ENCODE measurements at regions not wholly inside any gene's neighbourhood (a gene's known extent, or its start where the extent isn't known, plus 50 kb on each side); places are given as distances from the start of the nearest gene placed in this dataset.
"Not testable (repeated sequence)": the region's sequence is repeated elsewhere in the genome, so short reads cannot be mapped to it uniquely, and the experiment has no call there.

GRCh38 chr14:71557351-71557750, 374.9 kb upstream of the RGS6 start:
- H3K9me3 Mint-ChIP-seq: no peaks in the 10 kb centered on the region
- H3K4me3 Mint-ChIP-seq: no peak overlapping the region
- intact Hi-C loops (cut with micrococcal nuclease): no loop called here
- H3K9me3 ChIP-seq (ENCODE audit: control insufficient read depth, insufficient read depth, low read length): no peaks in the 10 kb centered on the region
- peak overlapping the region; percentile 96 to 100 for H3K27ac Mint-ChIP-seq
- H3K4me3 ChIP-seq (ENCODE audit: low read length): no peak overlapping the region
- no peaks in the 10 kb centered on the region for H3K27me3 Mint-ChIP-seq (ENCODE audit: low read depth in 2 of 2)
- ATAC-seq (no peak), DNase-seq (peak in 1 of 2 donors; percentile 27)
- no peaks in the 10 kb centered on the region for H3K27me3 ChIP-seq (ENCODE audit: control insufficient read depth, insufficient read depth, low read length)
- no peak for TF ChIP-seq CTCF (IDR thresholded peaks at IDR 0.05)
- H3K27ac ChIP-seq (ENCODE audit: low read length): no peak overlapping the region
- no CpG with 5 or more reads among the region's 2 CpGs for WGBS (ENCODE audit: insufficient coverage)
- peaks cover 32 to 34% of the 10 kb centered on the region in 2 donors for H3K4me1 Mint-ChIP-seq
- H3K36me3 ChIP-seq (ENCODE audit: control insufficient read depth, insufficient read depth, low read length): no peaks in the 10 kb centered on the region
- peaks cover 9% of the 10 kb centered on the region for H3K4me1 ChIP-seq (ENCODE audit: control insufficient read depth, insufficient read depth, low read length)
- peaks cover 6% of the 10 kb centered on the region for H3K36me3 Mint-ChIP-seq

GRCh38 chr14:71558943-71559342, 373.3 kb upstream of the RGS6 start:
- ATAC-seq; H3K36me3 ChIP-seq (ENCODE audit: control insufficient read depth, insufficient read depth, low read length); H3K27ac ChIP-seq (ENCODE audit: low read length); H3K4me1 ChIP-seq (ENCODE audit: control insufficient read depth, insufficient read depth, low read length); H3K9me3 ChIP-seq (ENCODE audit: control insufficient read depth, insufficient read depth, low read length); H3K36me3 Mint-ChIP-seq; DNase-seq; H3K4me3 Mint-ChIP-seq; H3K27me3 Mint-ChIP-seq (ENCODE audit: low read depth in 2 of 2); intact Hi-C loops (cut with micrococcal nuclease); H3K4me3 ChIP-seq (ENCODE audit: low read length); H3K27me3 ChIP-seq (ENCODE audit: control insufficient read depth, insufficient read depth, low read length); H3K9me3 Mint-ChIP-seq: not testable (repeated sequence)
- WGBS (ENCODE audit: insufficient coverage): 99% methylated on average over 10 of the region's 10 CpGs
- Mint-ChIP-seq H3K27ac (peak overlapping the region in 1 of 2 donors; percentile 65), H3K4me1 (peaks cover 32 to 34% of the 10 kb centered on the region in 2 donors)

DNA sequence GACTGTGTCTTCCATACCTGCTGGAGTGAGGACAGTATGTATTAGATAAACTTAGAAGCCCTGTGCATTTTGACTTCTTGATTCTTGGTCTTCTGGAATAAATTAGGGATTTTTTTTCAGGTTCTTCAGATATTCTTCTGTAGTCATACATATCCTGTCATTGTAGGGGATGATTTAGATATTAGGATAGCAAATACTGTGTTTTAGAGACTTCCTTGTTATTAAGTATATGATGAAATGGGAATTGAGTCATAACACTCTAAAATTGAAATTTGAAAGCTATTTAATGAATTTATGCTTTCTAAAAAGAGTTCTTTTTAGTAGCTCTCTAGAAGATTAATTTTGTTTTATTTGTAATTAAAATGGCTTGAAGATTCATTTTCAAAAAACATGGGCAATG, 371.5 kb upstream of the RGS6 start:
- no peak for TF ChIP-seq CTCF (IDR thresholded peaks at IDR 0.05)

DNA sequence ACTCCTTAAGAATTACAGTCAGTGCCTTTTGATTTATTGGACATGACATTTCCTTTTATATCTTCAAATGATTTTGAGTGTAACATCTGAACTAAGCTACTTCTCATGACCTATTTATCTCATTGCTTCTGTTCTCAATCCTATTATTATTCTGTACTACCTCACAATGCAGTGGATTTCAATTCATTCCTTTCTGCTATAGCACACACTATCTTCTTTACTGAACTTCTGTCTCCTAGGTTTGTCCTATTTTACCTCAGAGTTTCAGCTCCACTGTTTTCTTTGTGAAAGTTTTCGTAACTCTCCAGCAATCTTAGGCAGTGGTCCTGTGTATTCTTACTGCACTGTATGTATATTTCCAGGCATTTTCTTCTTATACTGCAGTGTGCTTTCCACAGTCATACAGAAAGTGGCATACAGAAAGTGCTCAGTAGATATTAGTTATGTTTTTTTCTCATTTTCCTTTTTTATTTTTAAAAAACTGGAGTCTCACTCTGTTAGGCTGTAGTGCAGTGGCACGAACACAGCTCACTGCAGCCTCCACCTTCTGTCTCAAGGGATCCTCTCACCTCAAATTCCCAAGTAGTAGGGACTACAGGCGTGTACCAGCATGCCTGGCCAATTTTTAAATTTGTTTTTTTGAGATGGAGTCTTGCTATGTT, 368.6 kb upstream of the RGS6 start:
- H3K4me1 ChIP-seq (ENCODE audit: control insufficient read depth, insufficient read depth, low read length): peaks cover 2% of the 10 kb centered on the region
- no peaks in the 10 kb centered on the region for H3K9me3 ChIP-seq (ENCODE audit: control insufficient read depth, insufficient read depth, low read length)
- Mint-ChIP-seq H3K27ac (peak overlapping the region; percentile 0 to 2), H3K9me3 (no peaks in the 10 kb centered on the region), H3K36me3 (no peaks in the 10 kb centered on the region), H3K4me1 (peaks cover 11 to 18% of the 10 kb centered on the region in 2 donors), H3K27me3 (ENCODE audit: low read depth in 2 of 2) (no peaks in the 10 kb centered on the region), H3K4me3 (no peak overlapping the region)
- no peak for ATAC-seq
- no peak overlapping the region for H3K4me3 ChIP-seq (ENCODE audit: low read length)
- H3K27ac ChIP-seq (ENCODE audit: low read length): no peak overlapping the region
- DNase-seq: no peak
- no peaks in the 10 kb centered on the region for H3K27me3 ChIP-seq (ENCODE audit: control insufficient read depth, insufficient read depth, low read length)
- no peaks in the 10 kb centered on the region for H3K36me3 ChIP-seq (ENCODE audit: control insufficient read depth, insufficient read depth, low read length)
- 55% methylated on average over 3 of the region's 3 CpGs for WGBS (ENCODE audit: insufficient coverage)
- intact Hi-C loops (cut with micrococcal nuclease): no loop called here
- TF ChIP-seq CTCF (IDR thresholded peaks at IDR 0.05): no peak

More for the DNA sequence above, 371.5 kb upstream of the RGS6 start:
- H3K4me3 ChIP-seq (ENCODE audit: low read length): no peak overlapping the region
- Mint-ChIP-seq H3K27ac (peak overlapping the region in 1 of 2 donors; percentile 41), H3K9me3 (no peaks in the 10 kb centered on the region), H3K4me1 (peaks cover 22% of the 10 kb centered on the region in 2 donors), H3K4me3 (no peak overlapping the region), H3K27me3 (ENCODE audit: low read depth in 2 of 2) (no peaks in the 10 kb centered on the region), H3K36me3 (no peaks in the 10 kb centered on the region)
- H3K36me3 ChIP-seq (ENCODE audit: control insufficient read depth, insufficient read depth, low read length): no peaks in the 10 kb centered on the region
- ATAC-seq (no peak), DNase-seq (no peak)
- no peak overlapping the region for H3K27ac ChIP-seq (ENCODE audit: low read length)
- intact Hi-C loops (cut with micrococcal nuclease): no loop called here
- no peaks in the 10 kb centered on the region for H3K27me3 ChIP-seq (ENCODE audit: control insufficient read depth, insufficient read depth, low read length)
- H3K4me1 ChIP-seq (ENCODE audit: control insufficient read depth, insufficient read depth, low read length): peaks cover 9% of the 10 kb centered on the region
- H3K9me3 ChIP-seq (ENCODE audit: control insufficient read depth, insufficient read depth, low read length): no peaks in the 10 kb centered on the region
